ENCODE measurements at regions not wholly inside any gene's neighbourhood (a gene's known extent, or its start where the extent isn't known, plus 50 kb on each side); places are given as distances from the start of the nearest gene placed in this dataset.
"Not testable (repeated sequence)": the region's sequence is repeated elsewhere in the genome, so short reads cannot be mapped to it uniquely, and the experiment has no call there.

- TF ChIP-seq CEBPZ (IDR thresholded peaks at IDR 0.05; ENCODE audit: low read depth, low read length) (no peak), RCOR1 (conservative IDR thresholded peaks at IDR 0.05; ENCODE audit: low read depth, low read length) (no peak), GABPA (IDR thresholded peaks at IDR 0.05; ENCODE audit: low read depth) (no peak)
Measured at GRCh38 chr20:4431446-4431845, 182.4 kb upstream of the ADRA1D start (continued).

- intact Hi-C loops (cut with micrococcal nuclease; ENCODE audit: unreplicated experiment); FAIRE-seq; POLR2A ChIA-PET: not testable (repeated sequence)
Measured at GRCh38 chr20:4430826-4431225, 181.7 kb upstream of the ADRA1D start.

More at GRCh38 chr20:4430826-4431225, 181.7 kb upstream of the ADRA1D start:
- DNase-seq (ENCODE audit: low read depth, low spot score); H3K9ac ChIP-seq (ENCODE audit: control insufficient read depth, insufficient read depth, low read length); H4K20me1 ChIP-seq (ENCODE audit: control insufficient read depth, insufficient read depth); in situ Hi-C loops (cut with MboI); H3K4me3 ChIP-seq; H3K79me2 ChIP-seq (ENCODE audit: control insufficient read depth, insufficient read depth, low read length); H3K36me3 ChIP-seq (ENCODE audit: control insufficient read depth in 2 of 2, insufficient read depth in 2 of 2, low read length in 1 of 2); ATAC-seq; H2AFZ ChIP-seq (ENCODE audit: control insufficient read depth, low read depth, low read length); H3K27ac ChIP-seq (ENCODE audit: control insufficient read depth, insufficient read depth); H3K4me1 ChIP-seq (ENCODE audit: control insufficient read depth, insufficient read depth, low read length); H3K9me3 ChIP-seq (replicated peaks; ENCODE audit: control insufficient read depth, insufficient read depth, low read length); H3K4me2 ChIP-seq (ENCODE audit: control insufficient read depth, insufficient read depth); BruUV-seq (replicated peaks); RAD21 ChIA-PET (ENCODE audit: unreplicated experiment); H3K27me3 ChIP-seq (replicated peaks in 1 of 2; ENCODE audit: control insufficient read depth in 2 of 2, insufficient read depth in 2 of 2, low read length in 1 of 2); CTCF ChIA-PET: not testable (repeated sequence)
- 60% methylated on average over 11 of the region's 11 CpGs for WGBS (ENCODE audit: insufficient coverage, insufficient replicate concordance, low lambda C conversion rate, missing lambda C conversion rate)
- SMC1A ChIA-PET (ENCODE audit: uncharacterized antibody, unreplicated experiment): interaction anchor here (0.6 kb wide), 1 partner anchor 206 kb away, joined by 3 read pairs; no protein-coding TSS in a partner anchor

Measured in GM12878 (cell line).